Kidney tubule cell (primary cell): ENCODE measurements at regions not wholly inside any gene's neighbourhood (a gene's known extent, or its start where the extent isn't known, plus 50 kb on each side); places are given as distances from the start of the nearest gene placed in this dataset.

ENCODE experiments used
- DNase-seq: peaks from one replicate; pipeline ENCODE4 v3.0.0-alpha.2; 2018; ENCODE audit warnings: low spot score

- no peak for DNase-seq
Observed at GRCh38 chr15:72965671-72966070, 86.6 kb upstream of the NEO1 start.

- no peak for DNase-seq
Observed at GRCh38 chr15:72964542-72964941, 87.7 kb upstream of the NEO1 start.

DNA sequence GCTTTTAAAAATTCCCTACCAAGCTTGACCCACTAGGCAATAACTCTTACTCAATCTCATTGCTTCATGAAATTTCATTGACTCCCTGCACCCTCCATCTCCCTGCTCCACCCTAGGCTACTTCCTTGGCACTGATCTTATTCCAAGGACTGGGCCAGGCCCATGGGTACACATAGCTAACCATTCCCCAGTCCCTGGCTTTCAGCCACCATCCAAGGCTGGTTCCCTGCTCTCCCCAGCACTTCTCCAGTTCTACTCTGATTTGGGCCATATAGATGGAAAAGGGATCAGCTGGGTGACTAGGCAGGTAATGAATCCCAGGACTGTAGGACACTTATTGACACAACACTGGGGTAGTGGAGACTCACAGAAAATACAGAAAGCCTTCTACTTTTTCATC, 88.1 kb upstream of the NEO1 start:
- DNase-seq = no peak

DNA sequence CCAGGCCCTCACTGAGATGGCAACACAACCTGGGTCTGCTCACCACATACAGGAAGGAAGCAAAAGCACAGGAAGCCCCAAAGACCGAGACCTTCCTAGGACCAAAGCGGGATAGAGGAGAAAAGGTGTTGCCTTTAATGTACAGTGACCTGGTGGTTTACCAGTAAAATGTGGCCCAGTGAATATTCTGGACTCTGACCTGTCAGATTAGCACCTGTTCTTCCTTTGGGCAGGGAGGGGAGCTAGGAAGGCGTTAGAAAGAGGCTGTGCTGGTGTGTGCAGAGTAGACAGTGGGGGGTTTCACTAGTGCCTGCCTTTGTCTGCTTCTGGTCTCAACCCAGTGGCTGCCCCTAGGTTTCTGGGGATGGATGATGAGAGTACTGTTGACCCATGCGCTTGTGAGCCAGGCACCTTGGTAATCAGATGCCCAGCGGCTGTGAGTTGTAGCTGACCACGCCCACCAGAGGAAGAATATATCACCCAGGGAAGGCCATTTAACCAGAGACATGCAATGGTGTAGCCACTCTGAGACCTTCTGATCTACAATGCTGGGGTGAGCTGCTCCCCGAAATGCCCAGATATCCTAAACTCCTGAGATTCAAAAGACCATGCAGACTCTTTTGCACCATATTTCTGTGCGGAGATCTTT, 90.1 kb upstream of the NEO1 start:
- DNase-seq = no peak

- DNase-seq = no peak
Observed at GRCh38 chr15:72961346-72961745, 90.9 kb upstream of the NEO1 start.

DNA sequence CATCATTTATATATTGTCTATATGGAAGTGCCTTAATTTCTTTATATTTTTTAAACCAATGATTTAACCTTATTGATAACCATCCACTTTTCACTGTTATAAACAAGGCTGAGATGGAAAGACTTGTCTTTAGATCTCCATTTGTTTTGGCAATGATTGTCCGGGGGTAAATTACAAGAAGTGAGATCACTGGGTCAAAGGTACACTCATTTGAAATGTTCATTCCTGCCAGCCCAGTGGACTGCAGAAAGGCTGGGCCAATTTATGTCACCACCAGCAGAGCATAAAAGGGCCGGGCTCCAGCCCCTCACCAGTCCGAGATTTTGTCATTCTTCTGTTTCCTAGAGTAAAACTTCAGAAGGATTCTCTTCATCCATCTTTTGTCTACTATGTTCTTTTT, 93.6 kb upstream of the NEO1 start:
- peak; percentile 18 for DNase-seq

- DNase-seq = no peak
Observed at GRCh38 chr15:72953306-72953705, 99.0 kb upstream of the NEO1 start.

- no peak for DNase-seq
Observed at GRCh38 chr15:72952151-72952550, 100.1 kb upstream of the NEO1 start.

- no peak for DNase-seq
Observed at GRCh38 chr15:72948662-72949061, 103.6 kb upstream of the NEO1 start.

DNA sequence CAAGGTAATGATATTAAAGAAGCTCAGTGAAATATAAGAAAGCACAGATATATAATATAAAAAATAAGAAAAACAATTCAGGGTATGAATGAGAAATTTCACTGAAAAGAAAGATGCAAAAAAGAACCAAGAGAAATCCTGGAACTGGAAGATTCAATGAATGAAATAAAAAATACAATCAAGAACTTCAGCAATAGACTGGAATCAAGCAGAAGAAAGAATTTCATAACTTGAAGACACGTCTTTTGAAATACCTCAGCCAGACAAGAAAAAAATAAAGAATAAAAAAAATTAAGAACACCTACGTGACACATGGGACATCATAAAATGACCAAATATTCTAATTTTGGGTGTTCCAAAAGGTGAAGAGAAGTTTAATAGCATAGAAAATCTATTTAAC, 104.6 kb upstream of the NEO1 start:
- no peak for DNase-seq

DNA sequence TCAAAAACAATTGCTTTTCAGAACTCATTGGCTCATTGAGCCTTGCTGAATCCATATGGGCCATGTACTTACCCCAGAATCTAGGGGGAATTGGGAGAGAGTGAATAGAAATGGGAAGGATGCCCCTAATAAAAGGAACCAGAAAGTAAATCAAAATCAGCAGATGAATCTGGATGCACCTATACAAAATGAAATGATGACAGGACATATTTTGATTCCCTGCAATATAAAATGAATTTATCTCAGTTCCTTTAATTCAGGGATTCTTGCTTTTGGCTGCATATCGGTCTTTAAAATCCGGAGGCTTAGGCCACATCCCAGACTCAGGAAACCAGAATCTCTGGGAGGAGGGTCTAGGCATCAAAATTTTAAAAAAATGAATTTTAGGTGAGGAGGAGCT, 107.7 kb upstream of the NEO1 start:
- no peak for DNase-seq

- DNase-seq = no peak
Observed at GRCh38 chr15:72940229-72940622, 112.0 kb upstream of the NEO1 start.

DNA sequence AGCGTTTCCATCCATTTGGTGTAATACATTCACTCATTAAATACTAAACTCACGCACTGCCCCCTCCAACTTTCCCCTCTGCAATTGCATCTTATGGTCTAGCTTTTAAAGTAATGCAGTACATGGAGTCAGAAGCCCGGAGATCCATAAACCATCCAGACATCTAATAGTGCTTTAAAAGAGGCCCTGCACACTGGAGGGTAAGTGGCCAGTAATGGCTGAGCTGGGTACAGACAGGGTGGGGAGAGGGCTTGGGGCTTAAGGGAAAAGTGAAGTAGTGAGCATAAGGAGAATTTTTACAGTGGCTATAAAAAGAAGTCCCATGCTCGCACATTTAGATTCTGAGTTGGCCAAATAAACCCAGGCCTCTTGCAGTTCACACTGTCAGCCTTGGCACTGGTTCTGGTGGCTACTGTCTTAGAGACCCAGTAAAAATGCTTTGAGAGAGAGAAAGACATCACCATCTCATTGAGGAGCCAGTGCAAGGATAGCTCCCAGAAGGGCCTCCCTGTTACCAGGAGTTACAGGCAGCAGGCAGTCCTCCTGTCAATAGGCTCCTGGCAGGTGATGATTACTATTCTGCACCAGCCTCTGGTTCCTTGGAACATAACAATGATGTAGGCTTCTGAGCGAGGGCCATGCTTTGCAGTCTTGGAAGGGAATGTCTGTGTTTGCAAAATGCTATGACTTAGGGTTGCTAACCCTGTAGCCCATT, 112.6 kb upstream of the NEO1 start:
- DNase-seq = no peak

DNA sequence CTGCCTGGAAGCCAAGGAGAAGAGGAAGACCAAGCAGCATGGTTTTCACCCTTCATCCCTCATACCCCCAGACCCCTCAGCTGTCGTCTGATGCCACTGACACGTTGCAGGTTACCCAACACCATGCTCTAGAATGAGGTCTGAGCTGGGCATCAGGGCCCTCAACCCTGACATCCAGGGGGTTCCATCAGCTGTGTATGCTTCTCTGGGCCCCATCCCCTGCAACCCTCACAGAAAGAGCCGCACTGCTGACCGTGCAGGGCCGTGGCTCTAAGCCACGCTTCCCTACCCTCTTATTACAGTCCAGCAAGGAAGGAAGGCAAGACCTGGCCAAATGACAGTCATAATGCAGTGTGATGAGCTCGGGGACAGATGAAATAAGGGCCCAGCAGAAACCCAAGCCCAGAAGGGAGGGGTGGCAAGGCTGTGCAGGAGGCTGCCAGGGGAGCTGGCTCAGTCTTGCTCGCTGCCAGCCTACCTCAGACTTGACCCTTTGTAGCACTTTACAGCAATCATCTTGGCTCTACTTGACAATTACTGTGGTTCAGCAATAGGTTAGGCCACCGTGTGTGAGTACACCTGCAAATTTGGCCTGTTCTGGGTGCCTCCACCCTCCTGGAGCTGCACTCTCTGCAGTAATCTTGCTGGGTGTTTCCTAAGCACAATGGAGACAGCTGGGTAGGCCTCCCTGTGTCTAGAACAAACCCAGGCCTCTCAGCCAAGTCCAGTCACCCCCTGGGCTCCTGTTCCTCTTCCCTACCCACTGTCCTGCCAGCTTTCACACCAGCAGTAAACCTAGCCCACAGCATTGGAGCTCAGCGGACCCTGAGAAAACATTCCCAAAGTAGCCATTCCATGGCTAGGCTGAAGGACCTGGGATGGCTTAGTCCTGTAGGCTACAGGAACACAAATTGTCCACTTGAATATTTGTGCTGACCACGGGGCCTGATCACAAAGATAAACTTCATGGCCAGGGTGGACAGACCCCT, 115.3 kb upstream of the NEO1 start:
- DNase-seq = no peak

- DNase-seq = no peak
Observed at GRCh38 chr15:72936237-72936636, 116.0 kb upstream of the NEO1 start.

DNA sequence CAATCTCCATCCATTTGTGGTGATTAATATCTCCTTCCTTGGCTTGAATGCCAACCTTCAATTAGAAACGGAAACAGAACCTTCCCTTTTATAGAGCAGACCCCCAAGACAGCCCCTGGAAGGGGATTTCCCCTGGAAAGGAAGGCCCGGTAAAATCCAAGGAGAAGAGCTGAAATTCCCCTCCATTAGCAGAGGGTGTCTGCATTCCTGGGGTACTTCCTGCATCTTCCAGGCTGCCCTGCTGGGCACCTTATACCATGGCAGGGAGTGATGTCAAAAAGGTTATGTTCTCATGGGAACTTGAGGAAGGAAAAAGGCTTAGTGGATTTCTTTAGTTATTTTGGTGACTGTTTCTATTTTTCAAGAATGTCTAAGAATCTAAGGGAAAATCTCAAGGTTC, 116.7 kb upstream of the NEO1 start:
- no peak for DNase-seq

GRCh38 chr15:72934921-72935320, 117.3 kb upstream of the NEO1 start:
- no peak for DNase-seq

- DNase-seq = no peak
Observed at GRCh38 chr15:72933976-72934375, 118.3 kb upstream of the NEO1 start.

- no peak for DNase-seq
Observed at GRCh38 chr15:72932472-72932871, 119.8 kb upstream of the NEO1 start.

DNA sequence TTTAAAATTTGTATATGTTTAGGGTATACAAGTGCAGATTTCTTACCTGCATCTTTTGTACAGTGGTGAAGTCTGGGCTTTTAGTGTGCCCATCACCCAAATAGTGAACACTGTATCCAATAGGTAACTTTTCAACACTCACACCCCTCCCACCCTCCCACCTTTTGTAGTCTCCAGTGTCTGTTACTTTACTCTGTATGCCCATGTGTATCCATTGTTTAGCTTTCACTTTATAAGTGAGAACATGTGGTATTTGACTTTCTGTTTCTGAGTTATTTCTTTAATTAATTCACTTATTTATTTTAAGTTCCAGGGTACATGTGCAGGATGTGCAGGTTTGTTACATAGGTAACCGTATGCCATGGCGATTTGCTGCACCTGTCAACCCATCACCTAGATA, 124.8 kb upstream of the NEO1 start:
- DNase-seq = no peak

DNA sequence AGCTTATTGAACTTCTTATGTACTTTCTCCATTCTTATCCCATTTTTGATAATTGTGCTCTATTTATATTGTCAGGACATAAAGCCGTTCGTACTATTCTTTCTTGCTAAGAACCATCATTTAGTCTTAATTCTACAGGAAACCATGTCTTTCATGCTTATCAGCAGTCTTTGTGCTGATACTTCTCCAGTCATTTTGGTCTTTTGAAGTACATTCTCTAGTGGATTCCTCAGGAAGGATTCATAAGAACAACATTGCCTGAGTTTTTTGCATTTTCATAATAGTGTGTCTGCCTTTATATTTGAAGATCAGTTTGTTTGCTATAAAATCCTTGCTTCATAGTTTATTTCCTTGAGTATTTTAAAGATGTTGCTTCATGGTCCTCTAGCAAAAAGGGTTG, 126.6 kb upstream of the NEO1 start:
- DNase-seq = no peak

DNA sequence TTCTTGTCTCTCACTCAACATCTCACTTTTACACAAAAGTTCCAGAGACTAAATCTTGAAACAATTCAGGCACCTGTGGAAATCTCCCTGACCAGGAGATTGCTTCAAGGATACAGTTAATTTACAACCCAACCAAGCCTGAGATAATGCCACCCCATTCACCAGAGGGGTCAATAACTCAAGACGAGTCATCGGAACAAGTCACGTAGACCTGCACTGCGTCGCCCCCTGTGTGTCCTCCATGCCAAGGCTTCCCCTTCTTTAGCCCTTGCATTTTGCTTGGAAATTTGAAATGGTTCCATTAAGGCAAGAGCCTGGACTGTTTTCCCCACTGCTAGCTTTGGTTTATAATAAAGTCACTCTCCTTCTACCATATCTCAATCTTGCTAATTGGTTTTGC, 129.0 kb upstream of the NEO1 start:
- DNase-seq = peak; percentile 44

DNA sequence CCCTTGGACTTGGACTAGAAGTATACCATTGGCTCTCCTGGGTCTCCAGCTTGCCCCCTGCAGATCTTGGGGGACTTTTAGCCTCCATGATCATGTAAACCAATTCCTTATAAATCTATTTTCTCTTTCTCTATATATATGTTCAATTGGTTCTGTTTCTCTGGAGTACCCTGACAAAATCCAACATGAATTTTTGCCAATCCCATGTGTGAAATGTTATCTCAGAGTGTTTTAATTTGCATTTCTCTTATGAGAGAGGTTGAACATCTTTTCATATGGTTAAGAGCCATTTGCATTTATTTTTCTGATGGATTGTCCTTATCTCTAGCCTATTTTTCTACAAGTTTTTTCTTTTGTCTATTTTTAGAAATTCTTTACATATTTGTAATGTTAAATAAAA, 131.7 kb upstream of the NEO1 start:
- no peak for DNase-seq
